GM23338 (cell line): ENCODE measurements at regions not wholly inside any gene's neighbourhood (a gene's known extent, or its start where the extent isn't known, plus 50 kb on each side); places are given as distances from the start of the nearest gene placed in this dataset.

Source experiments
- ATAC-seq: fragments of 200-7000 bp; cut with Tn5 transposase; 3 replicates; pipeline ENCODE4 v1.9.1; 2020
- DNase-seq: peaks from one replicate; pipeline ENCODE4 v3.0.0-alpha.2; 2015; ENCODE audit warnings: low spot score
- H2AFZ ChIP-seq: fragments of 200-600 bp; sonication (generic); 2 replicates; pipeline ENCODE4 v1.8.0; 2016; ENCODE audit warnings: antibody characterized with exemption, mild to moderate bottlenecking, moderate library complexity
- H3F3A ChIP-seq: fragments of 200-600 bp; sonication (generic); replicated peaks from 2 replicates; pipeline ENCODE4 v1.8.0; 2017; ENCODE audit warnings: antibody characterized with exemption, mixed run types, low read depth
- H3K27ac ChIP-seq: fragments of 200-600 bp; sonication (generic); 2 replicates; pipeline ENCODE4 v1.6.1; 2016; ENCODE audit warnings: low read depth
- H3K27me3 ChIP-seq: fragments of 200-600 bp; sonication (generic); 2 replicates; pipeline ENCODE4 v1.8.0; 2016; ENCODE audit warnings: mild to moderate bottlenecking, mixed run types, moderate library complexity; ENCODE audit not compliant: insufficient read depth
- H3K36me3 ChIP-seq: fragments of 200-600 bp; sonication (generic); 2 replicates; pipeline ENCODE4 v1.8.0; 2016; ENCODE audit warnings: mild to moderate bottlenecking; ENCODE audit not compliant: insufficient read depth
- H3K4me1 ChIP-seq: fragments of 200-600 bp; sonication (generic); 2 replicates; pipeline ENCODE4 v1.8.0; 2016; ENCODE audit warnings: mild to moderate bottlenecking, moderate library complexity; ENCODE audit not compliant: insufficient read depth
- H3K4me2 ChIP-seq: fragments of 200-600 bp; sonication (generic); 2 replicates; pipeline ENCODE4 v1.7.1; 2017; ENCODE audit warnings: mixed run types
- H3K4me3 ChIP-seq: fragments of 200-600 bp; sonication (generic); 2 replicates; pipeline ENCODE4 v1.6.1; 2016; ENCODE audit warnings: mixed run types
- H3K79me2 ChIP-seq: fragments of 200-600 bp; sonication (generic); replicated peaks from 2 replicates; pipeline ENCODE4 v1.8.0; 2017; ENCODE audit warnings: mild to moderate bottlenecking; ENCODE audit not compliant: insufficient read depth
- H3K9me2 ChIP-seq: fragments of 200-600 bp; sonication (generic); 2 replicates; pipeline ENCODE4 v1.8.0; 2017; ENCODE audit not compliant: insufficient read depth
- H4K20me1 ChIP-seq: fragments of 200-600 bp; sonication (generic); replicated peaks from 2 replicates; pipeline ENCODE4 v1.8.0; 2017; ENCODE audit warnings: mild to moderate bottlenecking; ENCODE audit not compliant: insufficient read depth
- H3K27ac Mint-ChIP-seq: 2 replicates; pipeline ENCODE4 v1.8.0; 2020; ENCODE audit warnings: inconsistent platforms, mild to moderate bottlenecking, moderate library complexity, mixed read lengths
- H3K27me3 Mint-ChIP-seq: 3 replicates; pipeline ENCODE4 v1.8.0; 2022; ENCODE audit warnings: low read depth, mild to moderate bottlenecking, moderate library complexity, mixed read lengths, inconsistent platforms; ENCODE audit not compliant: insufficient read depth, poor library complexity
- H3K36me3 Mint-ChIP-seq: 3 replicates; pipeline ENCODE4 v1.8.0; 2021; ENCODE audit warnings: low read depth, mild to moderate bottlenecking, inconsistent platforms, moderate library complexity, mixed read lengths
- H3K4me1 Mint-ChIP-seq: 3 replicates; pipeline ENCODE4 v1.8.0; 2020; ENCODE audit warnings: mild to moderate bottlenecking, inconsistent platforms, mixed read lengths
- H3K4me3 Mint-ChIP-seq: 3 replicates; pipeline ENCODE4 v1.8.0; 2021; ENCODE audit warnings: moderate library complexity, mild to moderate bottlenecking, inconsistent platforms, mixed read lengths
- H3K9me3 Mint-ChIP-seq: 3 replicates; pipeline ENCODE4 v1.8.0; 2020; ENCODE audit warnings: moderate library complexity, mild to moderate bottlenecking, inconsistent platforms, mixed read lengths
- CREB1 ChIP-seq: fragments of 250-450 bp; sonication (Bioruptor Pico); IDR thresholded peaks from 2 replicates; pipeline ENCODE4 v1.5.0; 2020; ENCODE audit warnings: low read depth, mild to moderate bottlenecking, moderate library complexity
- CTCF ChIP-seq, 2 experiments: fragments of 200-600 bp in 1 of 2; sonication (generic) in 1 of 2; conservative IDR thresholded peaks; 2 replicates each; pipeline versions ENCODE4 v1.5.1 to v1.6.1; 2016 to 2017; ENCODE audit warnings: antibody characterized with exemption in 2 of 2, low read depth in 2 of 2, mild to moderate bottlenecking in 2 of 2, moderate library complexity in 1 of 2
- ETS1 ChIP-seq: IDR thresholded peaks from 2 replicates; pipeline ENCODE4 v1.6.1; 2016; ENCODE audit warnings: antibody characterized with exemption
- EZH2 ChIP-seq: fragments of 200-600 bp; sonication (generic); IDR thresholded peaks from one replicate; pipeline ENCODE4 v1.8.0; 2017; ENCODE audit warnings: antibody characterized with exemption, mild to moderate bottlenecking, low read depth; ENCODE audit not compliant: unreplicated experiment
- EZH2phosphoT487 ChIP-seq: fragments of 200-600 bp; sonication (generic); IDR thresholded peaks from one replicate; pipeline ENCODE4 v1.8.1; 2018; ENCODE audit warnings: antibody characterized with exemption; ENCODE audit not compliant: unreplicated experiment
- JUNB ChIP-seq: IDR thresholded peaks from one replicate; pipeline ENCODE4 v1.6.1; 2016; ENCODE audit warnings: antibody characterized with exemption; ENCODE audit not compliant: unreplicated experiment
- NANOG ChIP-seq: IDR thresholded peaks from 2 replicates; pipeline ENCODE4 v1.6.1; 2016; ENCODE audit warnings: antibody characterized with exemption, borderline replicate concordance
- POLR2AphosphoS5 ChIP-seq: IDR thresholded peaks from 2 replicates; pipeline ENCODE4 v1.6.1; 2016; ENCODE audit warnings: antibody characterized with exemption, low read depth
- STAT1 ChIP-seq: IDR thresholded peaks from one replicate; pipeline ENCODE4 v1.6.1; 2016; ENCODE audit warnings: antibody characterized with exemption; ENCODE audit not compliant: unreplicated experiment
- ZNF114 ChIP-seq: fragments of 250-450 bp; sonication (Bioruptor Pico); IDR thresholded peaks from 2 replicates; pipeline ENCODE4 v1.5.0; 2020; ENCODE audit warnings: mild to moderate bottlenecking, moderate library complexity
- ZNF331 ChIP-seq: fragments of 250-450 bp; sonication (Bioruptor Pico); IDR thresholded peaks from 2 replicates; pipeline ENCODE4 v1.5.0; 2020; ENCODE audit warnings: low read depth, mild to moderate bottlenecking, moderate library complexity
- ZNF462 ChIP-seq: fragments of 250-450 bp; sonication (Bioruptor Pico); IDR thresholded peaks from 2 replicates; pipeline ENCODE4 v1.5.0; 2020; ENCODE audit warnings: mild to moderate bottlenecking, moderate library complexity
- TF ChIP-seq, protein P1 (sequence below): IDR thresholded peaks from one replicate; pipeline ENCODE4 v1.6.1; 2018; ENCODE audit warnings: antibody characterized with exemption; ENCODE audit not compliant: unreplicated experiment

GRCh38 chr2:198254536-198255090 is 450.2 kb downstream of the PLCL1 start (continued):
- no peak for TF ChIP-seq CREB1 (CRISPR knock-in tag)

- Mint-ChIP-seq H3K9me3 (no peaks in the 10 kb centered on the region), H3K4me1 (no peaks in the 10 kb centered on the region), H3K4me3 (no peak overlapping the region), H3K27ac (no peak overlapping the region), H3K36me3 (no peaks in the 10 kb centered on the region), H3K27me3 (no peaks in the 10 kb centered on the region)
- ATAC-seq (no peak), DNase-seq (no peak)
- Histone ChIP-seq H3K4me3 (no peak overlapping the region), H4K20me1 (no peaks in the 10 kb centered on the region), H3K4me1 (no peaks in the 10 kb centered on the region), H3K79me2 (no peaks in the 10 kb centered on the region), H2AFZ (no peak overlapping the region), H3K27ac (no peak overlapping the region), H3K36me3 (no peaks in the 10 kb centered on the region), H3K27me3 (no peaks in the 10 kb centered on the region), H3K4me2 (no peak overlapping the region), H3F3A (no peaks in the 10 kb centered on the region), H3K9me2 (no peaks in the 10 kb centered on the region)
- no peak for TF ChIP-seq POLR2AphosphoS5
- TF ChIP-seq, protein P1, sequence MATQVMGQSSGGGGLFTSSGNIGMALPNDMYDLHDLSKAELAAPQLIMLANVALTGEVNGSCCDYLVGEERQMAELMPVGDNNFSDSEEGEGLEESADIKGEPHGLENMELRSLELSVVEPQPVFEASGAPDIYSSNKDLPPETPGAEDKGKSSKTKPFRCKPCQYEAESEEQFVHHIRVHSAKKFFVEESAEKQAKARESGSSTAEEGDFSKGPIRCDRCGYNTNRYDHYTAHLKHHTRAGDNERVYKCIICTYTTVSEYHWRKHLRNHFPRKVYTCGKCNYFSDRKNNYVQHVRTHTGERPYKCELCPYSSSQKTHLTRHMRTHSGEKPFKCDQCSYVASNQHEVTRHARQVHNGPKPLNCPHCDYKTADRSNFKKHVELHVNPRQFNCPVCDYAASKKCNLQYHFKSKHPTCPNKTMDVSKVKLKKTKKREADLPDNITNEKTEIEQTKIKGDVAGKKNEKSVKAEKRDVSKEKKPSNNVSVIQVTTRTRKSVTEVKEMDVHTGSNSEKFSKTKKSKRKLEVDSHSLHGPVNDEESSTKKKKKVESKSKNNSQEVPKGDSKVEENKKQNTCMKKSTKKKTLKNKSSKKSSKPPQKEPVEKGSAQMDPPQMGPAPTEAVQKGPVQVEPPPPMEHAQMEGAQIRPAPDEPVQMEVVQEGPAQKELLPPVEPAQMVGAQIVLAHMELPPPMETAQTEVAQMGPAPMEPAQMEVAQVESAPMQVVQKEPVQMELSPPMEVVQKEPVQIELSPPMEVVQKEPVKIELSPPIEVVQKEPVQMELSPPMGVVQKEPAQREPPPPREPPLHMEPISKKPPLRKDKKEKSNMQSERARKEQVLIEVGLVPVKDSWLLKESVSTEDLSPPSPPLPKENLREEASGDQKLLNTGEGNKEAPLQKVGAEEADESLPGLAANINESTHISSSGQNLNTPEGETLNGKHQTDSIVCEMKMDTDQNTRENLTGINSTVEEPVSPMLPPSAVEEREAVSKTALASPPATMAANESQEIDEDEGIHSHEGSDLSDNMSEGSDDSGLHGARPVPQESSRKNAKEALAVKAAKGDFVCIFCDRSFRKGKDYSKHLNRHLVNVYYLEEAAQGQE: no peak
- TF ChIP-seq ZNF462: no peak
- no peak for TF ChIP-seq STAT1
- no peak for TF ChIP-seq ZNF114 (CRISPR knock-in tag)
- no peak for TF ChIP-seq EZH2phosphoT487
- no peak for TF ChIP-seq CTCF (conservative IDR thresholded peaks at IDR 0.05; ENCODE audit: low read depth in 2 of 2)
- TF ChIP-seq CREB1 (CRISPR knock-in tag): no peak
- TF ChIP-seq ETS1: no peak
- no peak for TF ChIP-seq ZNF331
- TF ChIP-seq EZH2: no peak
- no peak for TF ChIP-seq JUNB
- TF ChIP-seq NANOG: no peak
Observed at GRCh38 chr2:198253995-198254394, 449.6 kb downstream of the PLCL1 start.
